Keratinocyte (primary cell): ENCODE measurements at regions not wholly inside any gene's neighbourhood (a gene's known extent, or its start where the extent isn't known, plus 50 kb on each side); places are given as distances from the start of the nearest gene placed in this dataset.

Experiments
- DNase-seq: peaks from one replicate; pipeline ENCODE4 v3.0.0-alpha.2; 2011; ENCODE audit warnings: low read depth, missing footprints, low spot score
- FAIRE-seq: peaks from 2 replicates; lab custom pipeline; 2011; peaks lifted over from hg19 to GRCh38; lab: Jason Lieb, UNC
- H2AFZ ChIP-seq: 2 replicates; pipeline ENCODE4 v1.6.0; 2012; ENCODE audit warnings: low read length, control low read depth, inconsistent platforms; ENCODE audit not compliant: control insufficient read depth
- H3K27ac ChIP-seq: 2 replicates; pipeline ENCODE4 v1.5.1; 2011; ENCODE audit warnings: low read length; ENCODE audit not compliant: control insufficient read depth, insufficient read depth
- H3K27me3 ChIP-seq: 3 replicates; pipeline ENCODE4 v1.6.0; 2011; ENCODE audit warnings: low read length; ENCODE audit not compliant: control insufficient read depth, insufficient read depth; ENCODE audit errors: extremely low read depth
- H3K36me3 ChIP-seq, 2 experiments: 2 replicates in 1 of 2; 3 replicates in 1 of 2; pipeline ENCODE4 v1.5.1; 2011; ENCODE audit warnings: low read length in 2 of 2, mild to moderate bottlenecking in 1 of 2; ENCODE audit not compliant: control insufficient read depth in 2 of 2, insufficient read depth in 2 of 2; ENCODE audit errors: extremely low read depth in 1 of 2
- H3K4me1 ChIP-seq: 3 replicates; pipeline ENCODE4 v1.5.1; 2011; ENCODE audit warnings: low read length; ENCODE audit not compliant: control insufficient read depth, insufficient read depth; ENCODE audit errors: extremely low read depth
- H3K4me2 ChIP-seq: 3 replicates; pipeline ENCODE4 v1.6.0; 2011; ENCODE audit warnings: low read depth, low read length; ENCODE audit not compliant: control insufficient read depth, insufficient read depth; ENCODE audit errors: extremely low read depth
- H3K4me3 ChIP-seq, 3 experiments: fragments of 200-600 bp in 1 of 3; sonication (generic) in 1 of 3; 2 replicates in 2 of 3; 3 replicates in 1 of 3; pipeline ENCODE4 v1.5.1; 2011 to 2016; ENCODE audit warnings: low read length in 3 of 3, mild to moderate bottlenecking in 3 of 3, control low read depth in 2 of 3, inconsistent platforms in 1 of 3, low read depth in 1 of 3, mixed read lengths in 1 of 3, mixed run types in 1 of 3, moderate library complexity in 1 of 3; ENCODE audit not compliant: control insufficient read depth in 2 of 3, insufficient read depth in 2 of 3; ENCODE audit errors: extremely low read depth in 1 of 3
- H3K79me2 ChIP-seq: 2 replicates; pipeline ENCODE4 v1.6.0; 2012; ENCODE audit warnings: low read length; ENCODE audit not compliant: control insufficient read depth, insufficient read depth
- H3K9ac ChIP-seq: 3 replicates; pipeline ENCODE4 v1.6.0; 2011; ENCODE audit warnings: low read length; ENCODE audit not compliant: control insufficient read depth, insufficient read depth; ENCODE audit errors: extremely low read depth
- H3K9me1 ChIP-seq: 3 replicates; pipeline ENCODE4 v1.6.0; 2011; ENCODE audit warnings: low read length; ENCODE audit not compliant: control insufficient read depth, insufficient read depth; ENCODE audit errors: extremely low read depth
- H3K9me3 ChIP-seq: 2 replicates; pipeline ENCODE4 v1.5.1; 2012; ENCODE audit warnings: low read depth, low read length; ENCODE audit not compliant: control insufficient read depth
- H4K20me1 ChIP-seq: 3 replicates; pipeline ENCODE4 v1.6.0; 2011; ENCODE audit warnings: low read length; ENCODE audit not compliant: control insufficient read depth, insufficient read depth; ENCODE audit errors: extremely low read depth
- EZH2 ChIP-seq: IDR thresholded peaks from one replicate; pipeline ENCODE4 v1.6.1; 2012; ENCODE audit warnings: inconsistent platforms, mild to moderate bottlenecking, low read length, moderate library complexity
- dilution Hi-C: fragments of 300-500 bp; cut with MboI; formaldehyde crosslinking; loops from one replicate; pipeline ENCODE4 v1.7.0; 2020; ENCODE audit warnings: low sequenced_read_pairs; ENCODE audit not compliant: extremely low pct_ligation_motif_present
- TF ChIP-seq, protein P1 (sequence below), 3 experiments: IDR thresholded peaks in 1 of 3; conservative IDR thresholded peaks in 1 of 3; optimal IDR thresholded peaks in 1 of 3; 2 replicates in 2 of 3; 3 replicates in 1 of 3; pipeline versions ENCODE3 to v1.5.1; 2011; ENCODE audit warnings: low read length in 3 of 3, mild to moderate bottlenecking in 3 of 3, moderate library complexity in 2 of 3, control low read depth in 1 of 3, inconsistent platforms in 1 of 3; ENCODE audit not compliant: insufficient read depth in 2 of 3; ENCODE audit errors: extremely low read depth in 1 of 3

GRCh38 chr10:23604613-23605012 lies 165.7 kb downstream of the OTUD1 start:
- no peak overlapping the region for H2AFZ ChIP-seq
- no peaks in the 10 kb centered on the region for H4K20me1 ChIP-seq
- no peaks in the 10 kb centered on the region for H3K36me3 ChIP-seq
- H3K27ac ChIP-seq, result no peak overlapping the region
- H3K4me2 ChIP-seq, result no peak overlapping the region
- H3K4me3 ChIP-seq, result no peak overlapping the region
- no peaks in the 10 kb centered on the region for H3K4me1 ChIP-seq
- H3K9me1 ChIP-seq, result no peaks in the 10 kb centered on the region
- DNase-seq (no peak), FAIRE-seq (no peak)
- no peaks in the 10 kb centered on the region for H3K27me3 ChIP-seq
- no peaks in the 10 kb centered on the region for H3K9me3 ChIP-seq
- dilution Hi-C loops, result no loop called here
- no peak for TF ChIP-seq EZH2
- TF ChIP-seq, protein P1, sequence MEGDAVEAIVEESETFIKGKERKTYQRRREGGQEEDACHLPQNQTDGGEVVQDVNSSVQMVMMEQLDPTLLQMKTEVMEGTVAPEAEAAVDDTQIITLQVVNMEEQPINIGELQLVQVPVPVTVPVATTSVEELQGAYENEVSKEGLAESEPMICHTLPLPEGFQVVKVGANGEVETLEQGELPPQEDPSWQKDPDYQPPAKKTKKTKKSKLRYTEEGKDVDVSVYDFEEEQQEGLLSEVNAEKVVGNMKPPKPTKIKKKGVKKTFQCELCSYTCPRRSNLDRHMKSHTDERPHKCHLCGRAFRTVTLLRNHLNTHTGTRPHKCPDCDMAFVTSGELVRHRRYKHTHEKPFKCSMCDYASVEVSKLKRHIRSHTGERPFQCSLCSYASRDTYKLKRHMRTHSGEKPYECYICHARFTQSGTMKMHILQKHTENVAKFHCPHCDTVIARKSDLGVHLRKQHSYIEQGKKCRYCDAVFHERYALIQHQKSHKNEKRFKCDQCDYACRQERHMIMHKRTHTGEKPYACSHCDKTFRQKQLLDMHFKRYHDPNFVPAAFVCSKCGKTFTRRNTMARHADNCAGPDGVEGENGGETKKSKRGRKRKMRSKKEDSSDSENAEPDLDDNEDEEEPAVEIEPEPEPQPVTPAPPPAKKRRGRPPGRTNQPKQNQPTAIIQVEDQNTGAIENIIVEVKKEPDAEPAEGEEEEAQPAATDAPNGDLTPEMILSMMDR (optimal IDR thresholded peaks at IDR 0.05 in 1 of 3, IDR thresholded peaks at IDR 0.05 in 1 of 3, conservative IDR thresholded peaks at IDR 0.05 in 1 of 3; ENCODE audit: extremely low read depth in 1 of 3, insufficient read depth in 2 of 3, low read length in 3 of 3), result no peak
- H3K9ac ChIP-seq, result no peak overlapping the region
- H3K79me2 ChIP-seq, result no peaks in the 10 kb centered on the region

- Histone ChIP-seq H3K27me3 (no peaks in the 10 kb centered on the region), H3K9ac (no peak overlapping the region), H3K36me3 (no peaks in the 10 kb centered on the region), H3K4me3 (no peak overlapping the region), H4K20me1 (no peaks in the 10 kb centered on the region), H3K27ac (no peak overlapping the region), H2AFZ (no peak overlapping the region), H3K9me1 (no peaks in the 10 kb centered on the region), H3K79me2 (no peaks in the 10 kb centered on the region), H3K4me2 (no peak overlapping the region), H3K9me3 (no peaks in the 10 kb centered on the region), H3K4me1 (no peaks in the 10 kb centered on the region)
- DNase-seq (no peak), FAIRE-seq (no peak)
- dilution Hi-C loops, result no loop called here
- TF ChIP-seq EZH2, result no peak
- TF ChIP-seq, protein P1 (optimal IDR thresholded peaks at IDR 0.05 in 1 of 3, IDR thresholded peaks at IDR 0.05 in 1 of 3, conservative IDR thresholded peaks at IDR 0.05 in 1 of 3; ENCODE audit: extremely low read depth in 1 of 3, insufficient read depth in 2 of 3, low read length in 3 of 3), result no peak
These were observed 167.6 kb downstream of the OTUD1 start for GRCh38 chr10:23606456-23606855.
